Germinal center (tissue), 1 donor: ENCODE measurements at regions not wholly inside any gene's neighbourhood (a gene's known extent, or its start where the extent isn't known, plus 50 kb on each side); places are given as distances from the start of the nearest gene placed in this dataset.

Experiments
- DNase-seq: peaks from one replicate; pipeline ENCODE4 v3.0.0; 2012; ENCODE audit warnings: mixed read lengths, low spot score

GRCh38 chr11:71201936-71202597 is 50.3 kb downstream of the SHANK2 start:
- DNase-seq = no peak

- DNase-seq = no peak
Measured at GRCh38 chr11:71201231-71201630, 51.1 kb downstream of the SHANK2 start.

GRCh38 chr11:71200761-71201160 is 51.6 kb downstream of the SHANK2 start:
- DNase-seq = peak; percentile 73

DNA sequence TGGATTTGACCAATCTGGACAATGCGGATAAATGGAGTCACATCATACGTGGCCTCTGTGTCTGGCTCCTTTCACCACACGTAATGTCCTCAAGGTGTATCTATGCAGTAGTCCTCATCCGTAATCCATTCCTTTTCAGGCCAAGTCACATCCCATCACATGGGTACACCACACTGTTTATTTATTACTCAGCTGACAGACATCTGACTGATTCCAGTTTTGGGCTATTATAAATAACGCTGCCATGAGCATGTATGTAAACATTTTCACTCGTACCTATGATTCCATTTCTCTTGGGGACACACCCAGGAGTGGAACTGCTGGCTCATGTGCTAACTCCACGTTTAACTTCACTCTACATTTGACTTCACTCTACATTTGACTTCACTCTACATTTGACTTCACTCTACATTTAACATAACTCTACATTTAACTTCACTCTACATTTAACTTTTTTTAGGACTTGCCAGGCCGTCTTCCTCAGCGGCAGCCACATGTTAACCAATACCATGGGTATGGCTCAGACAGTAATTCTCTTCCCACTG is 52.1 kb downstream of the SHANK2 start:
- DNase-seq = no peak

DNA sequence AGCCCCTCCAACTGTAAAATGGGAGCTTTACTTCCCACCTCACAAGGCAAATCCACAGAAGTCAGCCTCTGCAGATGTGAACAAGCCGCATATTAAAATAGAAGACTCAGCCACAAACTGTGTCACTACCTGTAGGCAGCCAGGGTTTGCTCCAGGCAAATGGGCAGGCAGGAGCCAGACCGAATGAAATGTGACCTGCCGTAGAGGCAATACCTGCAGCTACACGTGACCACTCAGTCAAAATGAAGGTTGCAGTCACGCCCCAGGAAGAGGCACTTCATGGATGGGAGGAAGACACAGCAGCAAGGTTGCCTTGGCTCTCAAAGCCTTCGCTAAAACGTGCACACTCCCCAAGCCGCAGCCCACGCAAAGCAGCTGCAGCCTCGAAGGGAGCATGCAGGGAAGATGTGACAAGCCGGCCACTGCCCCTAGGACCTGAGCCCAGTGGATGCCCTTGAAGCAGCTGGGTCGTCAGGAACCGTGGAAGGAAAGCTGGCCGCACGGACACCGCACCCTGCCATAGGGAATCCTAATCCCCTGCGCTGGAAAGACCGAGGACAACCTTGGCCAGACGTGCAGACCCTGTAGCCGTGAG is 53.1 kb downstream of the SHANK2 start:
- DNase-seq = no peak

DNA sequence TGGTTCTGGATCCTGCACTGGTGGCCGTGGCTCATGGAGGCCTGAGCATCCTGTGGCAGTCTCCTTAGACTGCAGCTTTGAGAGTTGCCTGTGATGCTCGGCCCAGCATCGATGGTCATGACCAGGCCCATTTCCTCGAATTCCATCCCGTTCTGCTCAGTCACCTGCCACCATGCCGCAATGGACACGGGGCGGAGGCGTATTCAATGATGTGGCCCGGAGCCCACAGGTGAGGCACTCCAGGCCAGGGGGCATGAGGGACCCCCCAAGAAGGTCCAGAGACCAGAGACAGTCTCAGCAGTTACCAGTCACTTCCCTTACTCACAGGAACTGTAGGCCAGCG is 53.6 kb downstream of the SHANK2 start:
- DNase-seq = no peak

DNA sequence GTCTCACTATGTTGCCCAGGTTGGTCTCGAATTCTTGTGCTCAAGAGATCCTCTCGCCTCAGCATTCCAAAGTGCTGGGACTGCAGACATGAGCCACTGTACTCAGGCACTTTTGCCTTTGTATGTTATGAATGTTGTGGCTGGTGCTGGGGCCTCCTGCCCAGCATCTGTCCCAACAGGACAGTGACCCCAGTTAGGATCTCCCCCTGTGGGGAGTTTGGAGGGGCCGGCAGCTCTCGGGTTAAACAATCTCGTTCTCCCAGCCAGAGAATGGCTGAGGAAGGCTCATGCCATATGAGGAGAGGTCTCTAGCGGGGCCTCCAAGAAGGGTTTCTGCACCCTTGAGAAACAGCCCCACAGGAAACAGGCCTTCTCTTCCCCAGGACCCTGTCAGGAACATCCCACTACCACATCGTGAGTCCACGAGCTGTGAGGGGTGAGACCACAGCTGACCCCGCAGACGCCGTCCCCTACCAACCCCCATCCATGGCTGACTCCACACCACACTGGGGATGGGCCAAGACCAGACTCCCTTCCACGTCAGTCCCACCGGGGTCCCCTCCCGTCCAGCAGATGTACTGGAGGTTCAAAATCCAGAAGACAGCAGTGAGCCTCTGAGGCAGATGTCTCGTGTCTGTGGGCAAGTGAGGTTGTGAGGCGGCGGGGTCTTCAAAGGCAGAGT is 54.1 kb downstream of the SHANK2 start:
- DNase-seq = no peak

GRCh38 chr11:71197096-71197495 is 55.3 kb downstream of the SHANK2 start:
- no peak for DNase-seq

- no peak for DNase-seq
Measured at GRCh38 chr11:71194710-71195109, 57.7 kb downstream of the SHANK2 start.

DNA sequence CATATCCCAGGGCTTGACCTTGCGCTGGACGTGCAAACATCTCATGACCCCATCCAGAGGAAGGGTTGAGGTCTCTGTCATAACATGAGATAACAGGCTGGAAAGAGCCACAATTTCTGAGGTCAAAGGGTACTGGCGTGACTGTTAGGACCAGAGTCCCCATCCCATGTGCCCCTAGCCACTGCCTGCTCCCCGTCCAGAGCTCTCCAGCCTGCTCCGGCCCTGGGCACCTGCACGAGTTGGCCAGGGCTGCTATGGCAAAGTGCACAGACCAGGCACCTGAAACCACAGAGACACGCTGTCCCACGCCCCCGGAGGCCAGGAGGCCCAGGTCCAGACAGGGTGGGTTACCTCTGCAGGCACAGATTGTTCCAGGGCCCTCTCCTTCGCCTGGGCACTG is 58.9 kb downstream of the SHANK2 start:
- no peak for DNase-seq

- no peak for DNase-seq
Measured at GRCh38 chr11:71192629-71193028, 59.7 kb downstream of the SHANK2 start.

GRCh38 chr11:71191201-71191600 is 61.2 kb downstream of the SHANK2 start:
- DNase-seq = no peak

DNA sequence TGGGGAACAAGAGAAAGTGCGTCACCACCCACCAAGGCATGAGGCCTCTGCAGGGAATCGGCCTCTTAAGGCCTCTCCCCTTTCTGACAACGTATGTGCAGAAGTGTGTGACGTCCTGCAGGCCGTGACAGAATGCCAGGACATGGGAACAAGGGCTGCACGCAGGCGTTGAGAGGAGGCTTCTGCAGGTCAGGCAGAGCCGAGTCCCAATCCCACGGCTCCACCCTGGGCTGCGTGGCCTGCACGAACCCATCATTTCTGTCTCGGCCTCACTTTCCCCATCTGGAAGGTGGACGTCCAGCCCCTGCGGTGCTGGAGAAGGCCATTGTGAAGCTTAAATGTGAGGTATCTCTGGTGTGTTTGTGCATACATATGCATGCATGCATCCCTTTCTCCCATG is 61.8 kb downstream of the SHANK2 start:
- DNase-seq = no peak

GRCh38 chr11:71189768-71190315 is 62.5 kb downstream of the SHANK2 start:
- no peak for DNase-seq

GRCh38 chr11:71188886-71189767 is 63.2 kb downstream of the SHANK2 start:
- DNase-seq = no peak

GRCh38 chr11:71188073-71188472 is 64.3 kb downstream of the SHANK2 start:
- DNase-seq = no peak

- DNase-seq = no peak
Measured at GRCh38 chr11:71186806-71187205, 65.6 kb downstream of the SHANK2 start.

- DNase-seq = no peak
Measured at GRCh38 chr11:71185411-71185810, 67.0 kb downstream of the SHANK2 start.

- no peak for DNase-seq
Measured at GRCh38 chr11:71184421-71185210, 67.8 kb downstream of the SHANK2 start.

GRCh38 chr11:71183878-71184277 is 68.5 kb downstream of the SHANK2 start:
- no peak for DNase-seq
